ENCODE measurements at regions not wholly inside any gene's neighbourhood (a gene's known extent, or its start where the extent isn't known, plus 50 kb on each side); places are given as distances from the start of the nearest gene placed in this dataset.
A peak's percentile ranks its signal among the peaks of the same experiment; 100 is the strongest.
"Not testable (repeated sequence)": the region's sequence is repeated elsewhere in the genome, so short reads cannot be mapped to it uniquely, and the experiment has no call there.

DNA sequence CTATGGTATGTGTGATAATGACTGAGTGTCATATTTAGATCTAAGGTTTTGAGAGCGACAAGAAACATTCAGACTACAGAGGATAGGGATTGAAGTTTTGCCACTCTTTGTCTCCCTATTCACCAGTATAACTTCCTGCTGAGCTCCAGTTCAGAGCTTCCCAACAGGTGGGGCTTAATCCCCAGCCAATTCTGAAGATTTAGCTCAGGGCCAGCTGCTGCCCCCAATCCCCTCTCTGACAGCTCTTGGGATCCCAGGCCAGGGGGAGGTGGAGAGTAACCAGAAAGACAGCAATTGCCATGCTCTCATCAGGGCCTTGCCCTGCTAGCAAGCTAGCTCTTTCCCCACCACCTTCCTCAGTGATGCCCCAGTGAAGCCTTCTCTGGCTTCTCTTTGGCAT, 57.8 kb downstream of the TRIL start:
- Histone ChIP-seq H3K36me3 (ENCODE audit: insufficient read depth, low read length) (no peaks in the 10 kb centered on the region), H3K4me1 (ENCODE audit: insufficient read depth, low read length) (peaks cover 45% of the 10 kb centered on the region), H3K4me3 (ENCODE audit: low read length) (no peak overlapping the region), H3K9ac (ENCODE audit: low read depth, low read length) (no peak overlapping the region), H3K27ac (ENCODE audit: low read depth, low read length) (no peak overlapping the region), H3K9me3 (ENCODE audit: insufficient read depth, low read depth, low read length) (no peaks in the 10 kb centered on the region), H3K27me3 (ENCODE audit: insufficient read depth, low read length) (no peaks in the 10 kb centered on the region)
- WGBS: 46% methylated on average over 1 of the region's 1 CpG

GRCh38 chr7:28893888-28894287, 64.2 kb downstream of the TRIL start:
- no peak overlapping the region for H3K27ac ChIP-seq (ENCODE audit: low read depth, low read length)
- H3K9ac ChIP-seq (ENCODE audit: low read depth, low read length): no peak overlapping the region
- H3K9me3 ChIP-seq (ENCODE audit: insufficient read depth, low read depth, low read length): no peaks in the 10 kb centered on the region
- WGBS: 94% methylated on average over 4 of the region's 6 CpGs
- H3K36me3 ChIP-seq (ENCODE audit: insufficient read depth, low read length): no peaks in the 10 kb centered on the region
- H3K27me3 ChIP-seq (ENCODE audit: insufficient read depth, low read length): no peaks in the 10 kb centered on the region
- H3K4me3 ChIP-seq (ENCODE audit: low read length): no peak overlapping the region
- peaks cover 30% of the 10 kb centered on the region for H3K4me1 ChIP-seq (ENCODE audit: insufficient read depth, low read length)

DNA sequence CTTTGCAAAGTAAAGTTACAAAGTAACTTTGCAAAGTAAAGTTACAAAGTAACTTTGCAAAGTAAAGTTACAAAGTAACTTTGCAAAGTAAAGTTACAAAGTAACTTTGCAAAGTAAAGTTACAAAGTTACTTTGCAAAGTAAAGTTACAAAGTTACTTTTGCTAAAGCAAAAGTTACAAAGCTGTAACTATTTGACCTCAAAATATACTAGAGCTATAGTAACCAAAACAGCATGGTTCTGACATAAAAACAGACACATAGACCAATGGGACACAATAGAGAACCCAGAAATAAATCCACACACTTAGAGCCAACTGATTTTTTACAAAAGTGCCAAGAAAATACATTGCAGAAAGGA, 66.3 kb downstream of the TRIL start:
- H3K27ac ChIP-seq (ENCODE audit: low read depth, low read length); H3K36me3 ChIP-seq (ENCODE audit: insufficient read depth, low read length); H3K27me3 ChIP-seq (ENCODE audit: insufficient read depth, low read length); H3K9me3 ChIP-seq (ENCODE audit: insufficient read depth, low read depth, low read length); H3K4me3 ChIP-seq (ENCODE audit: low read length); H3K9ac ChIP-seq (ENCODE audit: low read depth, low read length): not testable (repeated sequence)
- peaks cover 31% of the 10 kb centered on the region for H3K4me1 ChIP-seq (ENCODE audit: insufficient read depth, low read length)

GRCh38 chr7:28891192-28891875, 66.8 kb downstream of the TRIL start:
- H3K36me3 ChIP-seq (ENCODE audit: insufficient read depth, low read length): no peaks in the 10 kb centered on the region
- peak overlapping the region; percentile 2 for H3K9ac ChIP-seq (ENCODE audit: low read depth, low read length)
- H3K9me3 ChIP-seq (ENCODE audit: insufficient read depth, low read depth, low read length): no peaks in the 10 kb centered on the region
- WGBS: 57% methylated on average over 5 of the region's 5 CpGs
- H3K4me1 ChIP-seq (ENCODE audit: insufficient read depth, low read length): peaks cover 31% of the 10 kb centered on the region
- 0 out of 2 replicates have a peak overlapping the region, but pooled peaks have one; percentile 27 for H3K4me3 ChIP-seq (ENCODE audit: low read length)
- H3K27ac ChIP-seq (ENCODE audit: low read depth, low read length): peak overlapping the region; percentile 84
- H3K27me3 ChIP-seq (ENCODE audit: insufficient read depth, low read length): no peaks in the 10 kb centered on the region

DNA sequence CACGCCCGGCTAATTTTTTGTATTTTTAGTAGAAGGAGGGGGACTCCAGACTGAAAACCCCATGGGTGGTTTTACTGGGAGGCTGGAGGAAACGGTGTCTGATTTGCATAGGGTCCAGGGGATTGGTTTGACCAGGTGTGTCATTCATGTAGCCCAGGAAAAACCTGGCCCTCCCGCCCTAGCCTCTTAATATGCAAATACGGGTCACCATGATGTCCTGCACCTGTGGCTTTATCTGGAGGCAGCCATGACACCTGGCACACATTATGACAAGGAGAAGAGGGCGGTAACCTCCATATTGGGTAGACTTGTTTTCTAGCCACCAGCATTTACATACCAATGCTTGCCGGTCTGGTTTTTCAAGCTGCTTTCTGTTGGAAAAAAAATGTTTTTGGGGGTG, 68.0 kb downstream of the TRIL start:
- H3K4me1 ChIP-seq (ENCODE audit: insufficient read depth, low read length): peaks cover 33% of the 10 kb centered on the region
- 65% methylated on average over 7 of the region's 7 CpGs for WGBS
- H3K27ac ChIP-seq (ENCODE audit: low read depth, low read length): peak overlapping the region; percentile 84
- peak overlapping the region; percentile 27; the same call in 1 of the 2 replicates for H3K4me3 ChIP-seq (ENCODE audit: low read length)
- H3K36me3 ChIP-seq (ENCODE audit: insufficient read depth, low read length): no peaks in the 10 kb centered on the region
- no peaks in the 10 kb centered on the region for H3K27me3 ChIP-seq (ENCODE audit: insufficient read depth, low read length)
- H3K9me3 ChIP-seq (ENCODE audit: insufficient read depth, low read depth, low read length): no peaks in the 10 kb centered on the region
- peak overlapping the region; percentile 2 for H3K9ac ChIP-seq (ENCODE audit: low read depth, low read length)

DNA sequence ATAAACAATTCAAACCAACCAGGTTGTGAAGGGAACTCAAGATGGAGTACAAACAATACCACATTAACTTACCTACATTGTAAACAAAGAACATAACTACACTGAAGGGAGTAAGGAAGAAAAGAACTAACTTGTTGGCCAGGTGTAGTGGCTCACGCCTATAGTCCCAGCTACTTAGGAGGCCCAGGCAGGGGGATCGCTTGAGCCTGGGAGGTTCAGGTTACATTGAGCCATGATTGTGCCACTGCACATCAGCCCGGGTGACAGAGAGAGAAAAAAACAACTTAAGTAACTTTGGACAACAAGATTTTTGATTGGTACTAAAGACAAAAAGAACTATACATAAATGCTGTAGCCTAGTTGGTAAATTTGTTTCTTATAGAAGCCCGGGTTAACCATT, 68.8 kb downstream of the TRIL start:
- H3K27ac ChIP-seq (ENCODE audit: low read depth, low read length): 0 out of 2 replicates have a peak overlapping the region, but pooled peaks have one; percentile 32
- no peaks in the 10 kb centered on the region for H3K27me3 ChIP-seq (ENCODE audit: insufficient read depth, low read length)
- no peak overlapping the region for H3K9ac ChIP-seq (ENCODE audit: low read depth, low read length)
- 80% methylated on average over 4 of the region's 4 CpGs for WGBS
- no peak overlapping the region for H3K4me3 ChIP-seq (ENCODE audit: low read length)
- H3K4me1 ChIP-seq (ENCODE audit: insufficient read depth, low read length): peaks cover 33% of the 10 kb centered on the region
- no peaks in the 10 kb centered on the region for H3K36me3 ChIP-seq (ENCODE audit: insufficient read depth, low read length)
- no peaks in the 10 kb centered on the region for H3K9me3 ChIP-seq (ENCODE audit: insufficient read depth, low read depth, low read length)

- Histone ChIP-seq H3K27me3 (ENCODE audit: insufficient read depth, low read length) (no peaks in the 10 kb centered on the region), H3K27ac (ENCODE audit: low read depth, low read length) (no peak overlapping the region), H3K9ac (ENCODE audit: low read depth, low read length) (no peak overlapping the region), H3K4me1 (ENCODE audit: insufficient read depth, low read length) (peaks cover 20% of the 10 kb centered on the region), H3K4me3 (ENCODE audit: low read length) (no peak overlapping the region), H3K36me3 (ENCODE audit: insufficient read depth, low read length) (no peaks in the 10 kb centered on the region), H3K9me3 (ENCODE audit: insufficient read depth, low read depth, low read length) (no peaks in the 10 kb centered on the region)
- WGBS: 95% methylated on average over 2 of the region's 2 CpGs
Observed at GRCh38 chr7:28885771-28886170, 72.4 kb downstream of the TRIL start.

GRCh38 chr7:28882869-28883470, 75.2 kb downstream of the TRIL start:
- no peaks in the 10 kb centered on the region for H3K36me3 ChIP-seq (ENCODE audit: insufficient read depth, low read length)
- H3K27ac ChIP-seq (ENCODE audit: low read depth, low read length): no peak overlapping the region
- H3K27me3 ChIP-seq (ENCODE audit: insufficient read depth, low read length): no peaks in the 10 kb centered on the region
- WGBS: 88% methylated on average over 3 of the region's 3 CpGs
- H3K4me3 ChIP-seq (ENCODE audit: low read length): no peak overlapping the region
- H3K9ac ChIP-seq (ENCODE audit: low read depth, low read length): no peak overlapping the region
- peaks cover 11% of the 10 kb centered on the region for H3K4me1 ChIP-seq (ENCODE audit: insufficient read depth, low read length)
- no peaks in the 10 kb centered on the region for H3K9me3 ChIP-seq (ENCODE audit: insufficient read depth, low read depth, low read length)

- Histone ChIP-seq H3K4me3 (ENCODE audit: low read length) (no peak overlapping the region), H3K27me3 (ENCODE audit: insufficient read depth, low read length) (no peaks in the 10 kb centered on the region), H3K4me1 (ENCODE audit: insufficient read depth, low read length) (peaks cover 8% of the 10 kb centered on the region), H3K9ac (ENCODE audit: low read depth, low read length) (no peak overlapping the region), H3K36me3 (ENCODE audit: insufficient read depth, low read length) (no peaks in the 10 kb centered on the region), H3K9me3 (ENCODE audit: insufficient read depth, low read depth, low read length) (no peaks in the 10 kb centered on the region), H3K27ac (ENCODE audit: low read depth, low read length) (no peak overlapping the region)
- 68% methylated on average over 2 of the region's 2 CpGs for WGBS
Observed at GRCh38 chr7:28879105-28879504, 79.0 kb downstream of the TRIL start.

DNA sequence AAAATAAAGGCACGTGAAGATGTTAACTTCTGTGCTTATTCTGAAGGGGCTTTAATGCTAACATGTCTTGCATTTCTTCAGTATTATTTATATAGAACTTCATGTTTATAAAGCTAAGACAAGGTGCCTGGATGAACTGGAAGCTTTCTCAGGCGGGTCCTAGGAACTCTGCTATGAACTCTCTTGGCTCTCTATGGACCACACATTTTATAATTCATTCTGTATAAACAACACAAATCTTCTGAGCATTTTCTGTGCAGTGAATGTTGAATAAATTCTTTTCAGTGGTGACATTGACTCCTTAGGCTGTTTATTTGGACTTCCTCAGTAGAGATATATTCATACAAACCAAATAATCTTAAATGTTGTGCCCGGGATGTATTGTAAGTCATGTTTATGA, 79.6 kb downstream of the TRIL start:
- Histone ChIP-seq H3K27ac (ENCODE audit: low read depth, low read length) (no peak overlapping the region), H3K27me3 (ENCODE audit: insufficient read depth, low read length) (no peaks in the 10 kb centered on the region), H3K4me1 (ENCODE audit: insufficient read depth, low read length) (peaks cover 8% of the 10 kb centered on the region), H3K36me3 (ENCODE audit: insufficient read depth, low read length) (no peaks in the 10 kb centered on the region), H3K9ac (ENCODE audit: low read depth, low read length) (no peak overlapping the region), H3K9me3 (ENCODE audit: insufficient read depth, low read depth, low read length) (no peaks in the 10 kb centered on the region), H3K4me3 (ENCODE audit: low read length) (no peak overlapping the region)
- WGBS: 94% methylated on average over 2 of the region's 3 CpGs

Data from HUES64 (cell line).